H9 (cell line): ENCODE measurements at regions not wholly inside any gene's neighbourhood (a gene's known extent, or its start where the extent isn't known, plus 50 kb on each side); places are given as distances from the start of the nearest gene placed in this dataset.

ENCODE experiments used
- DNase-seq: peaks from one replicate; pipeline ENCODE4 v3.0.0-alpha.2; 2017
- H2AFZ ChIP-seq: one replicate; pipeline ENCODE4 v1.6.1; 2013; ENCODE audit warnings: mild to moderate bottlenecking, low read length, control low read depth, moderate library complexity
- H2AK5ac ChIP-seq: 2 replicates; pipeline ENCODE4 v1.6.1; 2013; ENCODE audit warnings: low read length, control low read depth, mixed read lengths; ENCODE audit not compliant: insufficient read length
- H2BK120ac ChIP-seq: one replicate; pipeline ENCODE4 v1.6.1; 2013; ENCODE audit warnings: low read depth, mild to moderate bottlenecking, low read length, control low read depth, inconsistent platforms; ENCODE audit not compliant: poor library complexity, severe bottlenecking
- H2BK12ac ChIP-seq: 2 replicates; pipeline ENCODE4 v1.6.1; 2013; ENCODE audit warnings: low read length, control low read depth, mixed read lengths, low read depth; ENCODE audit not compliant: insufficient read length
- H2BK15ac ChIP-seq: 2 replicates; pipeline ENCODE4 v1.6.1; 2013; ENCODE audit warnings: low read depth, low read length, control low read depth
- H2BK20ac ChIP-seq: one replicate; pipeline ENCODE4 v1.6.1; 2013; ENCODE audit warnings: low read depth, mild to moderate bottlenecking, low read length, control low read depth, inconsistent platforms; ENCODE audit not compliant: poor library complexity, severe bottlenecking
- H2BK5ac ChIP-seq: 2 replicates; pipeline ENCODE4 v1.6.1; 2013; ENCODE audit warnings: low read length, control low read depth, mixed read lengths; ENCODE audit not compliant: insufficient read length
- H3K14ac ChIP-seq: 2 replicates; pipeline ENCODE4 v1.6.1; 2013; ENCODE audit warnings: low read length, control low read depth; ENCODE audit not compliant: insufficient read depth
- H3K18ac ChIP-seq: 2 replicates; pipeline ENCODE4 v1.6.1; 2013; ENCODE audit warnings: low read depth, mild to moderate bottlenecking, mixed read lengths, low read length, control low read depth; ENCODE audit not compliant: insufficient read length
- H3K23ac ChIP-seq: 2 replicates; pipeline ENCODE4 v1.6.1; 2013; ENCODE audit warnings: low read length, control low read depth, mixed read lengths, low read depth; ENCODE audit not compliant: insufficient read length
- H3K23me2 ChIP-seq: 2 replicates; pipeline ENCODE4 v1.6.1; 2013; ENCODE audit warnings: low read depth, mild to moderate bottlenecking, mixed read lengths, low read length, control low read depth; ENCODE audit not compliant: insufficient read length, poor library complexity, severe bottlenecking
- H3K27ac ChIP-seq: 2 replicates; pipeline ENCODE4 v1.5.1; 2013; ENCODE audit warnings: low read length, control low read depth, mixed read lengths, low read depth; ENCODE audit not compliant: insufficient read length
- H3K27me3 ChIP-seq: 2 replicates; pipeline ENCODE4 v1.6.1; 2013; ENCODE audit warnings: low read length, control low read depth, inconsistent platforms; ENCODE audit not compliant: insufficient read depth
- H3K4ac ChIP-seq: 2 replicates; pipeline ENCODE4 v1.6.1; 2013; ENCODE audit warnings: low read depth, mild to moderate bottlenecking, control low read depth, inconsistent platforms, low read length, moderate library complexity
- H3K4me1 ChIP-seq: 2 replicates; pipeline ENCODE4 v1.6.1; 2013; ENCODE audit warnings: low read length, control low read depth, inconsistent platforms; ENCODE audit not compliant: insufficient read depth
- H3K4me2 ChIP-seq: 2 replicates; pipeline ENCODE4 v1.6.1; 2013; ENCODE audit warnings: low read length, control low read depth, mixed read lengths; ENCODE audit not compliant: insufficient read length, insufficient read depth
- H3K56ac ChIP-seq: 2 replicates; pipeline ENCODE4 v1.6.1; 2013; ENCODE audit warnings: low read depth, mild to moderate bottlenecking, mixed read lengths, low read length, control low read depth; ENCODE audit not compliant: insufficient read length
- H3K79me1 ChIP-seq: 2 replicates; pipeline ENCODE4 v1.6.1; 2013; ENCODE audit warnings: low read depth, mild to moderate bottlenecking, moderate library complexity, low read length, control low read depth, inconsistent platforms; ENCODE audit not compliant: insufficient read depth, poor library complexity, severe bottlenecking
- H3K79me2 ChIP-seq: 2 replicates; pipeline ENCODE4 v1.6.1; 2013; ENCODE audit warnings: low read length, control low read depth, inconsistent platforms; ENCODE audit not compliant: insufficient read depth
- H3K9ac ChIP-seq: 2 replicates; pipeline ENCODE4 v1.6.1; 2013; ENCODE audit warnings: low read length, control low read depth, mixed read lengths; ENCODE audit not compliant: insufficient read length; ENCODE audit errors: extremely low read depth
- H3K9me3 ChIP-seq: one replicate; pipeline ENCODE4 v1.6.1; 2013; ENCODE audit warnings: low read depth, low read length, inconsistent platforms; ENCODE audit not compliant: control insufficient read depth
- H3T11ph ChIP-seq: one replicate; pipeline ENCODE4 v1.6.1; 2013; ENCODE audit warnings: mild to moderate bottlenecking, low read length, control low read depth, inconsistent platforms
- H4K20me1 ChIP-seq: one replicate; pipeline ENCODE4 v1.6.1; 2013; ENCODE audit not compliant: control insufficient read depth, insufficient read length, insufficient read depth
- H4K5ac ChIP-seq: 2 replicates; pipeline ENCODE4 v1.6.1; 2013; ENCODE audit warnings: low read depth, mild to moderate bottlenecking, mixed read lengths, low read length, control low read depth; ENCODE audit not compliant: insufficient read length
- H4K8ac ChIP-seq: replicated peaks from 2 replicates; pipeline ENCODE4 v1.6.1; 2013; ENCODE audit warnings: low read length, control low read depth, mixed read lengths, low read depth; ENCODE audit not compliant: insufficient read length
- H4K91ac ChIP-seq: 2 replicates; pipeline ENCODE4 v1.6.1; 2013; ENCODE audit warnings: low read depth, mild to moderate bottlenecking, moderate library complexity, mixed read lengths, low read length, control low read depth; ENCODE audit not compliant: insufficient read length
- H3K27ac Mint-ChIP-seq, 3 experiments: 2 replicates in 2 of 3; 3 replicates in 1 of 3; pipeline ENCODE4 v1.8.0; 2020 to 2021; ENCODE audit warnings: mixed read lengths in 3 of 3, mild to moderate bottlenecking in 1 of 3, moderate library complexity in 1 of 3
- H3K27me3 Mint-ChIP-seq: 2 replicates; pipeline ENCODE4 v1.8.0; 2021; ENCODE audit warnings: low read depth, mild to moderate bottlenecking, moderate library complexity, mixed read lengths
- H3K36me3 Mint-ChIP-seq, 3 experiments: 2 replicates in 2 of 3; 3 replicates in 1 of 3; pipeline ENCODE4 v1.8.0; 2020 to 2021; ENCODE audit warnings: low read depth in 3 of 3, mixed read lengths in 3 of 3; ENCODE audit not compliant: insufficient read depth in 1 of 3
- H3K4me1 Mint-ChIP-seq, 2 experiments: 2 replicates each; pipeline ENCODE4 v1.8.0; 2020; ENCODE audit warnings: mixed read lengths in 2 of 2
- H3K4me3 Mint-ChIP-seq, 2 experiments: 2 replicates in 1 of 2; 3 replicates in 1 of 2; pipeline ENCODE4 v1.8.0; 2020 to 2021; ENCODE audit warnings: mild to moderate bottlenecking in 2 of 2, mixed read lengths in 2 of 2, moderate library complexity in 1 of 2
- H3K9me3 Mint-ChIP-seq, 2 experiments: 2 replicates in 1 of 2; 3 replicates in 1 of 2; pipeline ENCODE4 v1.8.0; 2020; ENCODE audit warnings: mild to moderate bottlenecking in 2 of 2, mixed read lengths in 2 of 2, moderate library complexity in 1 of 2
- WGBS: extraction: QIAGEN DNeasy Blood & Tissue Kit; methylation state at CpG from one replicate; pipeline ENCODE4 v1.1.7; 2013; ENCODE audit warnings: missing lambda C conversion rate, low lambda C conversion rate, mixed read lengths; ENCODE audit not compliant: insufficient read length; ENCODE audit errors: extremely low coverage; 5-methylcytosine and 5-hydroxymethylcytosine counted together
- TF ChIP-seq, protein P1 (sequence below): fragments of 200-600 bp; sonication (generic); conservative IDR thresholded peaks from 3 replicates; pipeline ENCODE4 v1.8.0; 2021; ENCODE audit warnings: antibody characterized with exemption, mild to moderate bottlenecking

DNA sequence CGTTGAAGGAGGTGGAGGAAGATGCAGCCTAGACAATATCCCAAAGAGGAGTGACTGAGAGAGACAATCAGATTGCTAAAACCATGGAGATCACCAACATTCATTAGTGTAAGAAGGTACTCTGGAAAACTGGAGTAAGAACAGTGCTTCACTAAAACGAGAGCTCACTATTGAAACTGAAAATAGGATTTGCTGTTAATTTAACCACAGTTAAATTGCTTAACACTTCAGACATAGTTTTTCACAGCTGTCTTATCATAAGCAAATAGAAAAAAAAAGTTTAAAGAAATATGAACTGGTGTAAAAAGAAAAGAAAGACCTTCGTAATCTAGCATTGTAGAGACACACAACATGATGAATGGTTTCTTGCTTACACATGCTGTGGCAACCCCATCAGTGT, 1049.8 kb upstream of the CHAC2 start:
- Histone ChIP-seq H3K27ac (no peak overlapping the region), H2BK20ac (no peak overlapping the region), H3K23me2 (no peaks in the 10 kb centered on the region), H2AK5ac (no peak overlapping the region), H2AFZ (no peak overlapping the region), H3K79me1 (no peaks in the 10 kb centered on the region), H4K5ac (no peak overlapping the region), H4K8ac (no peak overlapping the region), H3K4ac (no peak overlapping the region), H3K4me2 (no peak overlapping the region), H2BK5ac (no peak overlapping the region), H3K56ac (no peak overlapping the region), H3K23ac (no peak overlapping the region), H4K20me1 (no peaks in the 10 kb centered on the region), H4K91ac (no peak overlapping the region), H2BK12ac (no peak overlapping the region), H3K27me3 (no peaks in the 10 kb centered on the region), H3K79me2 (no peaks in the 10 kb centered on the region), H3K14ac (no peak overlapping the region), H2BK120ac (no peak overlapping the region), H3K4me1 (no peaks in the 10 kb centered on the region), H3K9ac (no peak overlapping the region), H3T11ph (no peak overlapping the region), H2BK15ac (no peak overlapping the region), H3K9me3 (no peaks in the 10 kb centered on the region), H3K18ac (no peak overlapping the region)
- no peaks in the 10 kb centered on the region for H3K36me3 Mint-ChIP-seq
- H3K27me3 Mint-ChIP-seq: no peaks in the 10 kb centered on the region
- WGBS: no CpG with 5 or more reads among the region's 3 CpGs
- H3K9me3 Mint-ChIP-seq: no peaks in the 10 kb centered on the region; a peak in 1 of 5 replicates
- no peak overlapping the region for H3K4me3 Mint-ChIP-seq
- no peak for DNase-seq
- no peak overlapping the region for H3K27ac Mint-ChIP-seq
- H3K4me1 Mint-ChIP-seq: peaks cover 0 to 4% of the 10 kb centered on the region in 2 experiments; a peak in 1 of 4 replicates
- TF ChIP-seq, protein P1, sequence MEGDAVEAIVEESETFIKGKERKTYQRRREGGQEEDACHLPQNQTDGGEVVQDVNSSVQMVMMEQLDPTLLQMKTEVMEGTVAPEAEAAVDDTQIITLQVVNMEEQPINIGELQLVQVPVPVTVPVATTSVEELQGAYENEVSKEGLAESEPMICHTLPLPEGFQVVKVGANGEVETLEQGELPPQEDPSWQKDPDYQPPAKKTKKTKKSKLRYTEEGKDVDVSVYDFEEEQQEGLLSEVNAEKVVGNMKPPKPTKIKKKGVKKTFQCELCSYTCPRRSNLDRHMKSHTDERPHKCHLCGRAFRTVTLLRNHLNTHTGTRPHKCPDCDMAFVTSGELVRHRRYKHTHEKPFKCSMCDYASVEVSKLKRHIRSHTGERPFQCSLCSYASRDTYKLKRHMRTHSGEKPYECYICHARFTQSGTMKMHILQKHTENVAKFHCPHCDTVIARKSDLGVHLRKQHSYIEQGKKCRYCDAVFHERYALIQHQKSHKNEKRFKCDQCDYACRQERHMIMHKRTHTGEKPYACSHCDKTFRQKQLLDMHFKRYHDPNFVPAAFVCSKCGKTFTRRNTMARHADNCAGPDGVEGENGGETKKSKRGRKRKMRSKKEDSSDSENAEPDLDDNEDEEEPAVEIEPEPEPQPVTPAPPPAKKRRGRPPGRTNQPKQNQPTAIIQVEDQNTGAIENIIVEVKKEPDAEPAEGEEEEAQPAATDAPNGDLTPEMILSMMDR: no peak
